HCT116 (cell line): ENCODE measurements at regions not wholly inside any gene's neighbourhood (a gene's known extent, or its start where the extent isn't known, plus 50 kb on each side); places are given as distances from the start of the nearest gene placed in this dataset.

Experiments
- ATAC-seq: fragments of 200-7000 bp; cut with Tn5 transposase; 2 replicates; pipeline ENCODE4 v1.9.1; 2020; ENCODE audit warnings: mild to moderate bottlenecking, moderate library complexity
- BruUV-seq: library from RNA; stranded (reverse); fragments of 400-500 nt; replicated peaks from 2 replicates; lab custom pipeline; 2021; lab: Mats Ljungman, UMichigan
- CTCF ChIA-PET: fragments of 300-600 bp; sonication (Branson Sonifier 250); formaldehyde crosslinking; loops from one replicate; lab custom pipeline; 2021; ENCODE audit warnings: antibody characterized with exemption; lab: Charles Lee
- POLR2A ChIA-PET: fragments of 300-600, 350-600 bp; sonication (Branson Sonifier 250); formaldehyde crosslinking; loops from one replicate; lab custom pipeline; 2021; ENCODE audit warnings: antibody characterized with exemption; lab: Charles Lee
- RAD21 ChIA-PET, 2 experiments: fragments of 300-600 bp; sonication (Branson Sonifier 250); formaldehyde crosslinking; loops; one replicate each; lab custom pipeline; 2023; ENCODE audit warnings: low total read pairs in 2 of 2; ENCODE audit not compliant: uncharacterized antibody in 2 of 2, unreplicated experiment in 2 of 2, low non-redundant PET in 1 of 2; lab: Charles Lee
- DNase-seq: peaks from one replicate; pipeline ENCODE4 v3.0.0-alpha.2; 2010; ENCODE audit warnings: low read depth, low spot score
- H2AFZ ChIP-seq: fragments of 200-600 bp; shearing (Covaris generic), sonication (generic); 2 replicates; pipeline ENCODE4 v1.6.1; 2017; ENCODE audit warnings: low read depth, mixed run types, mixed read lengths, antibody characterized with exemption, low read length; ENCODE audit not compliant: poor library complexity, severe bottlenecking
- H3K27ac ChIP-seq: 2 replicates; pipeline ENCODE4 v1.5.1; 2012; ENCODE audit warnings: low read depth, low read length
- H3K27me3 ChIP-seq: fragments of 200-600 bp; sonication (generic); 2 replicates; pipeline ENCODE4 v1.6.1; 2016; ENCODE audit warnings: mixed run types, low read length, mixed read lengths; ENCODE audit not compliant: insufficient read depth
- H3K36me3 ChIP-seq, 2 experiments: fragments of 200-500 bp in 1 of 2; fragments of 200-600 bp in 1 of 2; sonication (Bioruptor generic) in 1 of 2; sonication (generic) in 1 of 2; 2 replicates each; pipeline versions ENCODE4 v1.5.1 to v1.6.1; 2014 to 2016; ENCODE audit warnings: low read length in 2 of 2, inconsistent platforms in 1 of 2, mixed read lengths in 1 of 2, mixed run types in 1 of 2; ENCODE audit not compliant: insufficient read depth in 2 of 2, control insufficient read depth in 1 of 2
- H3K4me1 ChIP-seq, 2 experiments: fragments of 200-600 bp in 1 of 2; sonication (generic) in 1 of 2; 2 replicates each; pipeline versions ENCODE4 v1.5.1 to v1.6.1; 2012 to 2017; ENCODE audit warnings: low read length in 2 of 2, inconsistent platforms in 1 of 2, mild to moderate bottlenecking in 1 of 2, mixed read lengths in 1 of 2, mixed run types in 1 of 2, moderate library complexity in 1 of 2; ENCODE audit not compliant: insufficient read depth in 2 of 2, control insufficient read depth in 1 of 2
- H3K4me2 ChIP-seq: fragments of 200-600 bp; sonication (generic); 2 replicates; pipeline ENCODE4 v1.6.1; 2017; ENCODE audit warnings: mixed run types, low read length, mixed read lengths
- H3K4me3 ChIP-seq, 2 experiments: fragments of 200-600 bp in 1 of 2; sonication (generic) in 1 of 2; replicated peaks in 1 of 2; 2 replicates each; pipeline ENCODE4 v1.5.1; 2011 to 2016; ENCODE audit warnings: low read length in 2 of 2, control low read depth in 1 of 2, low read depth in 1 of 2, mild to moderate bottlenecking in 1 of 2, mixed read lengths in 1 of 2, mixed run types in 1 of 2
- H3K79me2 ChIP-seq: fragments of 200-600 bp; sonication (generic); 2 replicates; pipeline ENCODE4 v1.6.1; 2017; ENCODE audit warnings: mild to moderate bottlenecking, mixed run types, low read length, moderate library complexity, mixed read lengths; ENCODE audit not compliant: insufficient read depth
- H3K9ac ChIP-seq: fragments of 200-600 bp; sonication (generic); 2 replicates; pipeline ENCODE4 v1.6.1; 2016; ENCODE audit warnings: low read length, mixed read lengths
- H3K9me2 ChIP-seq: fragments of 200-600 bp; sonication (generic), shearing (Covaris generic); 2 replicates; pipeline ENCODE4 v1.6.1; 2017; ENCODE audit warnings: mixed run types, mild to moderate bottlenecking, moderate library complexity; ENCODE audit not compliant: insufficient read depth
- H3K9me3 ChIP-seq, 2 experiments: fragments of 200-500 bp in 1 of 2; fragments of 200-600 bp in 1 of 2; sonication (Bioruptor generic) in 1 of 2; sonication (generic) in 1 of 2; 2 replicates each; pipeline ENCODE4 v1.6.1; 2014 to 2017; ENCODE audit warnings: low read length in 2 of 2, mixed read lengths in 2 of 2, inconsistent platforms in 1 of 2, low read depth in 1 of 2, mild to moderate bottlenecking in 1 of 2, mixed run types in 1 of 2, moderate library complexity in 1 of 2; ENCODE audit not compliant: control insufficient read depth in 1 of 2, insufficient read depth in 1 of 2
- H4K20me1 ChIP-seq: fragments of 200-600 bp; sonication (generic), shearing (Covaris generic); 2 replicates; pipeline ENCODE4 v1.6.1; 2017; ENCODE audit warnings: mixed run types, mild to moderate bottlenecking, moderate library complexity; ENCODE audit not compliant: insufficient read depth
- CEBPB ChIP-seq: IDR thresholded peaks from 2 replicates; pipeline ENCODE4 v1.6.1; 2012; ENCODE audit warnings: low read depth
- EGR1 ChIP-seq: IDR thresholded peaks from 2 replicates; pipeline ENCODE4 v1.6.1; 2012; ENCODE audit warnings: low read depth
- ELF1 ChIP-seq: IDR thresholded peaks from 2 replicates; pipeline ENCODE4 v1.6.1; 2012; ENCODE audit warnings: low read depth, borderline replicate concordance
- EZH2phosphoT487 ChIP-seq: fragments of 200-600 bp; IDR thresholded peaks from 2 replicates; pipeline ENCODE4 v1.6.1; 2018; ENCODE audit warnings: antibody characterized with exemption, borderline replicate concordance
- FOSL1 ChIP-seq: IDR thresholded peaks from 2 replicates; pipeline ENCODE4 v1.6.1; 2012; ENCODE audit warnings: low read depth
- JUND ChIP-seq: IDR thresholded peaks from 2 replicates; pipeline ENCODE4 v1.6.1; 2012
- POLR2A ChIP-seq: IDR thresholded peaks from 2 replicates; pipeline ENCODE4 v1.7.0; 2011; ENCODE audit warnings: borderline replicate concordance; ENCODE audit not compliant: insufficient read depth, insufficient read length; ENCODE audit errors: extremely low read depth
- POLR2AphosphoS5 ChIP-seq: IDR thresholded peaks from 2 replicates; pipeline ENCODE4 v1.6.1; 2011; ENCODE audit warnings: mild to moderate bottlenecking, low read depth, low read length, moderate library complexity
- RAD21 ChIP-seq: IDR thresholded peaks from 2 replicates; pipeline ENCODE4 v1.6.1; 2012; ENCODE audit warnings: low read depth, mild to moderate bottlenecking
- SIN3A ChIP-seq: IDR thresholded peaks from 2 replicates; pipeline ENCODE4 v1.6.1; 2012; ENCODE audit warnings: low read depth
- SP1 ChIP-seq: IDR thresholded peaks from 2 replicates; pipeline ENCODE4 v1.6.1; 2012; ENCODE audit warnings: low read depth
- SRF ChIP-seq: IDR thresholded peaks from 2 replicates; pipeline ENCODE4 v1.6.1; 2012; ENCODE audit warnings: low read depth
- YY1 ChIP-seq: IDR thresholded peaks from 2 replicates; pipeline ENCODE4 v1.6.1; 2011; ENCODE audit warnings: low read length, low read depth, moderate library complexity, mild to moderate bottlenecking; ENCODE audit not compliant: insufficient replicate concordance; ENCODE audit errors: extremely low read depth
- ZFX ChIP-seq: fragments of 450-650 bp; IDR thresholded peaks from 2 replicates; pipeline ENCODE4 v1.6.1; 2017
- intact Hi-C: fragments of 100-400 bp; cut with micrococcal nuclease; formaldehyde crosslinking; loops from 2 replicates; pipeline ENCODE4 v1.10.0; 2022
- TF ChIP-seq, protein P1 (sequence below): IDR thresholded peaks from 2 replicates; pipeline ENCODE4 v1.6.1; 2012; ENCODE audit warnings: low read depth
- TF ChIP-seq, protein P2 (sequence below): IDR thresholded peaks from 2 replicates; pipeline ENCODE4 v1.6.1; 2012
- TF ChIP-seq, protein P3 (sequence below): IDR thresholded peaks from 2 replicates; pipeline ENCODE4 v1.6.1; 2012
- TF ChIP-seq, protein P4 (sequence below): IDR thresholded peaks from 2 replicates; pipeline ENCODE4 v1.6.1; 2011; ENCODE audit warnings: mild to moderate bottlenecking, low read length, moderate library complexity; ENCODE audit not compliant: insufficient replicate concordance; ENCODE audit errors: extremely low read depth

DNA sequence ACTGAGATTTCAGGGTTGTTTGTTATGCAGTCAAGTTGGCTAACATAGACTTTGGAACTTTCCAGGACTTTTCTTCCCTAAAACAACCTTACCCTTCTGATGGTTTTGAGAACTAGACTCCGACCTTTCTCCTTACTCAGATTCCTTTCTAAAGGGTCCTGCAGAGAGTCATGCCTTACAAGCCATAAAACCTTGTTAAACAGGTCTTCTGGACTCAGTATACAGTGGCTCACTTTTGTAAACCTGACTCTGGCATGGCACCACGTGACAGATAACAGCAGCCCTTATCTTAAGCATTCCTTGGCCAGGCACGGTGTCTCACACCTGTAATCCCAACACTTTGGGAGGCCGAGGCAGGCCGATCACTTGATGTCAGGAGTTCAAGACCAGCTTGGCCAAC is 253.2 kb upstream of the RAB6C start (continued):
- TF ChIP-seq, protein P1, sequence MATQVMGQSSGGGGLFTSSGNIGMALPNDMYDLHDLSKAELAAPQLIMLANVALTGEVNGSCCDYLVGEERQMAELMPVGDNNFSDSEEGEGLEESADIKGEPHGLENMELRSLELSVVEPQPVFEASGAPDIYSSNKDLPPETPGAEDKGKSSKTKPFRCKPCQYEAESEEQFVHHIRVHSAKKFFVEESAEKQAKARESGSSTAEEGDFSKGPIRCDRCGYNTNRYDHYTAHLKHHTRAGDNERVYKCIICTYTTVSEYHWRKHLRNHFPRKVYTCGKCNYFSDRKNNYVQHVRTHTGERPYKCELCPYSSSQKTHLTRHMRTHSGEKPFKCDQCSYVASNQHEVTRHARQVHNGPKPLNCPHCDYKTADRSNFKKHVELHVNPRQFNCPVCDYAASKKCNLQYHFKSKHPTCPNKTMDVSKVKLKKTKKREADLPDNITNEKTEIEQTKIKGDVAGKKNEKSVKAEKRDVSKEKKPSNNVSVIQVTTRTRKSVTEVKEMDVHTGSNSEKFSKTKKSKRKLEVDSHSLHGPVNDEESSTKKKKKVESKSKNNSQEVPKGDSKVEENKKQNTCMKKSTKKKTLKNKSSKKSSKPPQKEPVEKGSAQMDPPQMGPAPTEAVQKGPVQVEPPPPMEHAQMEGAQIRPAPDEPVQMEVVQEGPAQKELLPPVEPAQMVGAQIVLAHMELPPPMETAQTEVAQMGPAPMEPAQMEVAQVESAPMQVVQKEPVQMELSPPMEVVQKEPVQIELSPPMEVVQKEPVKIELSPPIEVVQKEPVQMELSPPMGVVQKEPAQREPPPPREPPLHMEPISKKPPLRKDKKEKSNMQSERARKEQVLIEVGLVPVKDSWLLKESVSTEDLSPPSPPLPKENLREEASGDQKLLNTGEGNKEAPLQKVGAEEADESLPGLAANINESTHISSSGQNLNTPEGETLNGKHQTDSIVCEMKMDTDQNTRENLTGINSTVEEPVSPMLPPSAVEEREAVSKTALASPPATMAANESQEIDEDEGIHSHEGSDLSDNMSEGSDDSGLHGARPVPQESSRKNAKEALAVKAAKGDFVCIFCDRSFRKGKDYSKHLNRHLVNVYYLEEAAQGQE, result no peak
- no peak for TF ChIP-seq EGR1
- no peak for TF ChIP-seq SP1
- TF ChIP-seq JUND, result no peak
- TF ChIP-seq, protein P2, sequence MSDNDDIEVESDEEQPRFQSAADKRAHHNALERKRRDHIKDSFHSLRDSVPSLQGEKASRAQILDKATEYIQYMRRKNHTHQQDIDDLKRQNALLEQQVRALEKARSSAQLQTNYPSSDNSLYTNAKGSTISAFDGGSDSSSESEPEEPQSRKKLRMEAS, result no peak

DNA sequence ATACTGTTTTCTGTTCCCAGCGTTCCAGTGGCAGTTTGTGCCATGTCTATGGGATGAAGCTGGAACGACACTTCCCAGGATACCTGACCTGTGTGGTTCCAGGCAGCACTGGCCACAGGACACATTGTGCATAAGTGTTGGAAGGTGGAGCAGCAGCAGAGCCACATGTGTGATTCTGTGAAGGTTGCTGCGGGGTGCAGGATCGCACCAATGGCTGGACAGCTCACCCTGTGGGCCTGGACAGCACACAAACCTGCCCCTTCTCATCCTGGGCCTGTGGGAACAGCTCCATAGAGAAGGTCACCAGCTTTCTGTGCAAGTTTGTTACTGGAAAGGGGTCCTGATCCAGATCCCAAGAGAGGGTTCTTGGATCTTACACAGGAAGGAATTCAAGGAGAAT is 252.2 kb upstream of the RAB6C start:
- DNase-seq (no peak), ATAC-seq (no peak)
- Histone ChIP-seq H3K4me1 (no peaks in the 10 kb centered on the region), H4K20me1 (no peaks in the 10 kb centered on the region), H2AFZ (no peak overlapping the region), H3K9me3 (no peaks in the 10 kb centered on the region), H3K4me2 (no peak overlapping the region), H3K9ac (no peak overlapping the region), H3K27me3 (peaks cover 16% of the 10 kb centered on the region; the same call in 1 of the 2 replicates), H3K9me2 (no peaks in the 10 kb centered on the region), H3K36me3 (no peaks in the 10 kb centered on the region), H3K27ac (no peak overlapping the region), H3K79me2 (no peaks in the 10 kb centered on the region), H3K4me3 (no peak overlapping the region)
- intact Hi-C loops, result no loop called here
- BruUV-seq, result no TSS peak
- CTCF ChIA-PET, result no interaction called here
- POLR2A ChIA-PET, result no interaction called here
- RAD21 ChIA-PET, result no interaction called here
- TF ChIP-seq RAD21 (no peak), SIN3A (no peak), ELF1 (no peak), EGR1 (no peak), FOSL1 (no peak), CEBPB (no peak), YY1 (no peak), SRF (no peak), SP1 (no peak), POLR2A (no peak), ZFX (no peak), POLR2AphosphoS5 (no peak), EZH2phosphoT487 (no peak)
- TF ChIP-seq, protein P3, sequence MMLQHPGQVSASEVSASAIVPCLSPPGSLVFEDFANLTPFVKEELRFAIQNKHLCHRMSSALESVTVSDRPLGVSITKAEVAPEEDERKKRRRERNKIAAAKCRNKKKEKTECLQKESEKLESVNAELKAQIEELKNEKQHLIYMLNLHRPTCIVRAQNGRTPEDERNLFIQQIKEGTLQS, result no peak
- TF ChIP-seq, protein P4, sequence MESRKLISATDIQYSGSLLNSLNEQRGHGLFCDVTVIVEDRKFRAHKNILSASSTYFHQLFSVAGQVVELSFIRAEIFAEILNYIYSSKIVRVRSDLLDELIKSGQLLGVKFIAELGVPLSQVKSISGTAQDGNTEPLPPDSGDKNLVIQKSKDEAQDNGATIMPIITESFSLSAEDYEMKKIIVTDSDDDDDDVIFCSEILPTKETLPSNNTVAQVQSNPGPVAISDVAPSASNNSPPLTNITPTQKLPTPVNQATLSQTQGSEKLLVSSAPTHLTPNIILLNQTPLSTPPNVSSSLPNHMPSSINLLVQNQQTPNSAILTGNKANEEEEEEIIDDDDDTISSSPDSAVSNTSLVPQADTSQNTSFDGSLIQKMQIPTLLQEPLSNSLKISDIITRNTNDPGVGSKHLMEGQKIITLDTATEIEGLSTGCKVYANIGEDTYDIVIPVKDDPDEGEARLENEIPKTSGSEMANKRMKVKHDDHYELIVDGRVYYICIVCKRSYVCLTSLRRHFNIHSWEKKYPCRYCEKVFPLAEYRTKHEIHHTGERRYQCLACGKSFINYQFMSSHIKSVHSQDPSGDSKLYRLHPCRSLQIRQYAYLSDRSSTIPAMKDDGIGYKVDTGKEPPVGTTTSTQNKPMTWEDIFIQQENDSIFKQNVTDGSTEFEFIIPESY, result no peak
- TF ChIP-seq, protein P2, result no peak
